Thyroid gland (tissue), 4 donors: ENCODE measurements at regions not wholly inside any gene's neighbourhood (a gene's known extent, or its start where the extent isn't known, plus 50 kb on each side); places are given as distances from the start of the nearest gene placed in this dataset.

Source experiments
- POLR2A ChIP-seq, 2 donors: fragments of 450-650 bp; IDR thresholded peaks; one replicate each; pipeline ENCODE4 v1.6.1; 2017; ENCODE audit warnings: antibody characterized with exemption in 2 of 2, mild to moderate bottlenecking in 2 of 2, moderate library complexity in 1 of 2
- TF ChIP-seq, protein P1 (sequence below), 6 experiments: fragments of 200-600 bp in 3 of 6; fragments of 450-650 bp in 3 of 6; sonication (generic) in 3 of 6; IDR thresholded peaks; one replicate each; pipeline ENCODE4 v1.5.1; 2016 to 2019; ENCODE audit warnings: antibody characterized with exemption in 6 of 6, mild to moderate bottlenecking in 2 of 6, inconsistent platforms in 1 of 6, moderate library complexity in 1 of 6

DNA sequence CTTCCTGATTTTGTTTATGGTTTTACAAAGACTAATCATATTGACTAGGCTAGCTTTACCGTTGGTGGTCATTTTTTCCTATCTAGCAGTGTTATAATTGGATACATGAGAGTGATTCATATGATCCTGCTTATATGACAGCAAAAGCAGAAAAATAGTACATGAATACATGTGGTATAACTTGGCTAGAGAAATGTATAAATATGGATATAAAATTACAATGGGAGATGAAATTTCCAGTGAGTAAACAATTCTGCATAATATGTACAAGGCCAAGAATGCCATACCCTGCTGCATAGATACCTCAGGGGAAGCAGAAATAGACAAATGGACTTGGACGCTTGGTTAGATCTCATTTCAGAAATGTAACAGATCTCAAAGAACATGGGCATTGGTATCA is 103.1 kb downstream of the DTWD1 start:
- TF ChIP-seq, protein P1, sequence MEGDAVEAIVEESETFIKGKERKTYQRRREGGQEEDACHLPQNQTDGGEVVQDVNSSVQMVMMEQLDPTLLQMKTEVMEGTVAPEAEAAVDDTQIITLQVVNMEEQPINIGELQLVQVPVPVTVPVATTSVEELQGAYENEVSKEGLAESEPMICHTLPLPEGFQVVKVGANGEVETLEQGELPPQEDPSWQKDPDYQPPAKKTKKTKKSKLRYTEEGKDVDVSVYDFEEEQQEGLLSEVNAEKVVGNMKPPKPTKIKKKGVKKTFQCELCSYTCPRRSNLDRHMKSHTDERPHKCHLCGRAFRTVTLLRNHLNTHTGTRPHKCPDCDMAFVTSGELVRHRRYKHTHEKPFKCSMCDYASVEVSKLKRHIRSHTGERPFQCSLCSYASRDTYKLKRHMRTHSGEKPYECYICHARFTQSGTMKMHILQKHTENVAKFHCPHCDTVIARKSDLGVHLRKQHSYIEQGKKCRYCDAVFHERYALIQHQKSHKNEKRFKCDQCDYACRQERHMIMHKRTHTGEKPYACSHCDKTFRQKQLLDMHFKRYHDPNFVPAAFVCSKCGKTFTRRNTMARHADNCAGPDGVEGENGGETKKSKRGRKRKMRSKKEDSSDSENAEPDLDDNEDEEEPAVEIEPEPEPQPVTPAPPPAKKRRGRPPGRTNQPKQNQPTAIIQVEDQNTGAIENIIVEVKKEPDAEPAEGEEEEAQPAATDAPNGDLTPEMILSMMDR (IDR thresholded peaks at IDR 0.05), result no peak
- TF ChIP-seq POLR2A (IDR thresholded peaks at IDR 0.05), result no peak
